HEK293T (cell line): ENCODE measurements at regions not wholly inside any gene's neighbourhood (a gene's known extent, or its start where the extent isn't known, plus 50 kb on each side); places are given as distances from the start of the nearest gene placed in this dataset.

Experiments used
- BHLHE40 ChIP-seq: fragments of 450-650 bp; IDR thresholded peaks from 2 replicates; pipeline ENCODE4 v1.6.1; 2016; ENCODE audit warnings: mild to moderate bottlenecking, moderate library complexity, borderline replicate concordance
- FOXM1 ChIP-seq: fragments of 450-650 bp; IDR thresholded peaks from 2 replicates; pipeline ENCODE4 v1.6.1; 2017; ENCODE audit warnings: mild to moderate bottlenecking, borderline replicate concordance
- L3MBTL2 ChIP-seq: fragments of 450-650 bp; conservative IDR thresholded peaks from 2 replicates; pipeline ENCODE4 v1.6.1; 2016; ENCODE audit warnings: mild to moderate bottlenecking
- SUZ12 ChIP-seq: fragments of 450-650 bp; IDR thresholded peaks from 2 replicates; pipeline ENCODE4 v1.6.1; 2016; ENCODE audit warnings: mild to moderate bottlenecking
- ZNF384 ChIP-seq: fragments of 450-650 bp; IDR thresholded peaks from 2 replicates; pipeline ENCODE4 v1.6.1; 2016

DNA sequence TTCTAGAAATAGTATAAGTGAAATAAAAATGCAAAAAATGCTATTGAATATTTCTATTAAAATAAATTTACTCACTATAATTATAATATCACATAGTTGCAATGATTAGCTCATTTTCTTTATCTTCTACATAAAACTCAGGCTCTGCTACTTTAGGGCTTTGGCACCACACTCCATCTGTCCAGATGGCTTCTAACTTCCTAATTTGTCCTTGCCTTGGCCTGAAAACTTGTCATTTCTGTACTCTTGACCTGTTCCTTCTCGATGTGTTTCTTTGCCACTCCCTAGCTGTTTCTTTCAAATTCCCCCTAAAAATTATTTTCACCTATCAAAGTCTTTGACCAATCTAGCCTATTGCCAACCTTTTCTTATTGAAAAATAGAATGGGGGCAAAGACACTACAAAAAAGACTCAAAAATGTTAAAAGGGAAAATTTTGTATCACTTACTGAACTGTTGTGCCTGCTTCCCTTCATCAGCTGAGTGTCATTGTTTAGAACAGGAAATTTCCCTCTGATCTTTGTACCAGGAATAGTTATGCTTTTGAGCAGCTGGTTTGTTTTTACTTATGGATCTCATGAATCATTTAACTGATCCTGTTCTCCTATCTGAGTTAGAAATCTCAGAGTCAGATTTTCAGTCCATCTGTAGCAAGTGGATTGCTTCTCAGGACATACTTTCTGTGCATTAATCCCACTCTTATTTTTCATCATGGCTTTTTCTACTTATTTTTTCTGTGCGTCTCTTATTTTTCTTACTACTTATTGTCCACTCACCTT, 279.2 kb upstream of the CNR1 start:
- TF ChIP-seq ZNF384 (no peak), FOXM1 (no peak), BHLHE40 (no peak), SUZ12 (no peak), L3MBTL2 (no peak)
